GM23338 (cell line): ENCODE measurements at regions not wholly inside any gene's neighbourhood (a gene's known extent, or its start where the extent isn't known, plus 50 kb on each side); places are given as distances from the start of the nearest gene placed in this dataset.
A peak's percentile ranks its signal among the peaks of the same experiment; 100 is the strongest.

ENCODE experiments used
- ATAC-seq: fragments of 200-7000 bp; cut with Tn5 transposase; 3 replicates; pipeline ENCODE4 v1.9.1; 2020
- DNase-seq: peaks from one replicate; pipeline ENCODE4 v3.0.0-alpha.2; 2015; ENCODE audit warnings: low spot score
- H2AFZ ChIP-seq: fragments of 200-600 bp; sonication (generic); 2 replicates; pipeline ENCODE4 v1.8.0; 2016; ENCODE audit warnings: antibody characterized with exemption, mild to moderate bottlenecking, moderate library complexity
- H3F3A ChIP-seq: fragments of 200-600 bp; sonication (generic); replicated peaks from 2 replicates; pipeline ENCODE4 v1.8.0; 2017; ENCODE audit warnings: antibody characterized with exemption, mixed run types, low read depth
- H3K27ac ChIP-seq: fragments of 200-600 bp; sonication (generic); 2 replicates; pipeline ENCODE4 v1.6.1; 2016; ENCODE audit warnings: low read depth
- H3K27me3 ChIP-seq: fragments of 200-600 bp; sonication (generic); 2 replicates; pipeline ENCODE4 v1.8.0; 2016; ENCODE audit warnings: mild to moderate bottlenecking, mixed run types, moderate library complexity; ENCODE audit not compliant: insufficient read depth
- H3K36me3 ChIP-seq: fragments of 200-600 bp; sonication (generic); 2 replicates; pipeline ENCODE4 v1.8.0; 2016; ENCODE audit warnings: mild to moderate bottlenecking; ENCODE audit not compliant: insufficient read depth
- H3K4me1 ChIP-seq: fragments of 200-600 bp; sonication (generic); 2 replicates; pipeline ENCODE4 v1.8.0; 2016; ENCODE audit warnings: mild to moderate bottlenecking, moderate library complexity; ENCODE audit not compliant: insufficient read depth
- H3K4me2 ChIP-seq: fragments of 200-600 bp; sonication (generic); 2 replicates; pipeline ENCODE4 v1.7.1; 2017; ENCODE audit warnings: mixed run types
- H3K4me3 ChIP-seq: fragments of 200-600 bp; sonication (generic); 2 replicates; pipeline ENCODE4 v1.6.1; 2016; ENCODE audit warnings: mixed run types
- H3K79me2 ChIP-seq: fragments of 200-600 bp; sonication (generic); replicated peaks from 2 replicates; pipeline ENCODE4 v1.8.0; 2017; ENCODE audit warnings: mild to moderate bottlenecking; ENCODE audit not compliant: insufficient read depth
- H3K9me2 ChIP-seq: fragments of 200-600 bp; sonication (generic); 2 replicates; pipeline ENCODE4 v1.8.0; 2017; ENCODE audit not compliant: insufficient read depth
- H4K20me1 ChIP-seq: fragments of 200-600 bp; sonication (generic); replicated peaks from 2 replicates; pipeline ENCODE4 v1.8.0; 2017; ENCODE audit warnings: mild to moderate bottlenecking; ENCODE audit not compliant: insufficient read depth
- H3K27ac Mint-ChIP-seq: 2 replicates; pipeline ENCODE4 v1.8.0; 2020; ENCODE audit warnings: inconsistent platforms, mild to moderate bottlenecking, moderate library complexity, mixed read lengths
- H3K27me3 Mint-ChIP-seq: 3 replicates; pipeline ENCODE4 v1.8.0; 2022; ENCODE audit warnings: low read depth, mild to moderate bottlenecking, moderate library complexity, mixed read lengths, inconsistent platforms; ENCODE audit not compliant: insufficient read depth, poor library complexity
- H3K36me3 Mint-ChIP-seq: 3 replicates; pipeline ENCODE4 v1.8.0; 2021; ENCODE audit warnings: low read depth, mild to moderate bottlenecking, inconsistent platforms, moderate library complexity, mixed read lengths
- H3K4me1 Mint-ChIP-seq: 3 replicates; pipeline ENCODE4 v1.8.0; 2020; ENCODE audit warnings: mild to moderate bottlenecking, inconsistent platforms, mixed read lengths
- H3K4me3 Mint-ChIP-seq: 3 replicates; pipeline ENCODE4 v1.8.0; 2021; ENCODE audit warnings: moderate library complexity, mild to moderate bottlenecking, inconsistent platforms, mixed read lengths
- H3K9me3 Mint-ChIP-seq: 3 replicates; pipeline ENCODE4 v1.8.0; 2020; ENCODE audit warnings: moderate library complexity, mild to moderate bottlenecking, inconsistent platforms, mixed read lengths
- EZH2phosphoT487 ChIP-seq: fragments of 200-600 bp; sonication (generic); IDR thresholded peaks from one replicate; pipeline ENCODE4 v1.8.1; 2018; ENCODE audit warnings: antibody characterized with exemption; ENCODE audit not compliant: unreplicated experiment
- JUNB ChIP-seq: IDR thresholded peaks from one replicate; pipeline ENCODE4 v1.6.1; 2016; ENCODE audit warnings: antibody characterized with exemption; ENCODE audit not compliant: unreplicated experiment
- NANOG ChIP-seq: IDR thresholded peaks from 2 replicates; pipeline ENCODE4 v1.6.1; 2016; ENCODE audit warnings: antibody characterized with exemption, borderline replicate concordance
- POLR2AphosphoS5 ChIP-seq: IDR thresholded peaks from 2 replicates; pipeline ENCODE4 v1.6.1; 2016; ENCODE audit warnings: antibody characterized with exemption, low read depth
- STAT1 ChIP-seq: IDR thresholded peaks from one replicate; pipeline ENCODE4 v1.6.1; 2016; ENCODE audit warnings: antibody characterized with exemption; ENCODE audit not compliant: unreplicated experiment
- ZNF114 ChIP-seq: fragments of 250-450 bp; sonication (Bioruptor Pico); IDR thresholded peaks from 2 replicates; pipeline ENCODE4 v1.5.0; 2020; ENCODE audit warnings: mild to moderate bottlenecking, moderate library complexity
- ZNF331 ChIP-seq: fragments of 250-450 bp; sonication (Bioruptor Pico); IDR thresholded peaks from 2 replicates; pipeline ENCODE4 v1.5.0; 2020; ENCODE audit warnings: low read depth, mild to moderate bottlenecking, moderate library complexity
- TF ChIP-seq, protein P1 (sequence below), 2 experiments: fragments of 200-600 bp in 1 of 2; sonication (generic) in 1 of 2; conservative IDR thresholded peaks; 2 replicates each; pipeline versions ENCODE4 v1.5.1 to v1.6.1; 2016 to 2017; ENCODE audit warnings: antibody characterized with exemption in 2 of 2, low read depth in 2 of 2, mild to moderate bottlenecking in 2 of 2, moderate library complexity in 1 of 2

- TF ChIP-seq STAT1 (no peak), POLR2AphosphoS5 (no peak), JUNB (no peak), NANOG (no peak), EZH2phosphoT487 (no peak), ZNF331 (CRISPR knock-in tag) (no peak)
Measured at GRCh38 chr3:76054404-76054803, 269.1 kb upstream of the ZNF717 start (continued).

- H4K20me1 ChIP-seq, result no peaks in the 10 kb centered on the region
- H3K4me2 ChIP-seq, result no peak overlapping the region
- Mint-ChIP-seq H3K9me3 (peaks cover 15% of the 10 kb centered on the region), H3K27me3 (no peaks in the 10 kb centered on the region), H3K27ac (no peak overlapping the region), H3K36me3 (peaks cover 31% of the 10 kb centered on the region; the same call in 2 of the 3 replicates), H3K4me1 (peaks cover 23% of the 10 kb centered on the region), H3K4me3 (no peak overlapping the region)
- DNase-seq (no peak), ATAC-seq (no peak)
- peaks cover 20% of the 10 kb centered on the region; the same call in 1 of the 2 replicates for H3K4me1 ChIP-seq
- no peaks in the 10 kb centered on the region for H3K27me3 ChIP-seq
- H3K79me2 ChIP-seq, result no peaks in the 10 kb centered on the region
- TF ChIP-seq POLR2AphosphoS5 (no peak), ZNF114 (CRISPR knock-in tag) (no peak), ZNF331 (CRISPR knock-in tag) (no peak), NANOG (peak; percentile 65; the same call in 1 of the 2 replicates), STAT1 (no peak)
- TF ChIP-seq, protein P1, sequence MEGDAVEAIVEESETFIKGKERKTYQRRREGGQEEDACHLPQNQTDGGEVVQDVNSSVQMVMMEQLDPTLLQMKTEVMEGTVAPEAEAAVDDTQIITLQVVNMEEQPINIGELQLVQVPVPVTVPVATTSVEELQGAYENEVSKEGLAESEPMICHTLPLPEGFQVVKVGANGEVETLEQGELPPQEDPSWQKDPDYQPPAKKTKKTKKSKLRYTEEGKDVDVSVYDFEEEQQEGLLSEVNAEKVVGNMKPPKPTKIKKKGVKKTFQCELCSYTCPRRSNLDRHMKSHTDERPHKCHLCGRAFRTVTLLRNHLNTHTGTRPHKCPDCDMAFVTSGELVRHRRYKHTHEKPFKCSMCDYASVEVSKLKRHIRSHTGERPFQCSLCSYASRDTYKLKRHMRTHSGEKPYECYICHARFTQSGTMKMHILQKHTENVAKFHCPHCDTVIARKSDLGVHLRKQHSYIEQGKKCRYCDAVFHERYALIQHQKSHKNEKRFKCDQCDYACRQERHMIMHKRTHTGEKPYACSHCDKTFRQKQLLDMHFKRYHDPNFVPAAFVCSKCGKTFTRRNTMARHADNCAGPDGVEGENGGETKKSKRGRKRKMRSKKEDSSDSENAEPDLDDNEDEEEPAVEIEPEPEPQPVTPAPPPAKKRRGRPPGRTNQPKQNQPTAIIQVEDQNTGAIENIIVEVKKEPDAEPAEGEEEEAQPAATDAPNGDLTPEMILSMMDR (conservative IDR thresholded peaks at IDR 0.05; ENCODE audit: low read depth in 2 of 2), result no peak
- no peaks in the 10 kb centered on the region for H3K36me3 ChIP-seq
- H3K9me2 ChIP-seq, result no peaks in the 10 kb centered on the region
- H2AFZ ChIP-seq, result no peak overlapping the region
- no peak overlapping the region for H3K4me3 ChIP-seq
- peak overlapping the region; percentile 65 for H3K27ac ChIP-seq
- no peaks in the 10 kb centered on the region for H3F3A ChIP-seq
Measured at GRCh38 chr3:76061654-76062053, 276.3 kb upstream of the ZNF717 start.

DNA sequence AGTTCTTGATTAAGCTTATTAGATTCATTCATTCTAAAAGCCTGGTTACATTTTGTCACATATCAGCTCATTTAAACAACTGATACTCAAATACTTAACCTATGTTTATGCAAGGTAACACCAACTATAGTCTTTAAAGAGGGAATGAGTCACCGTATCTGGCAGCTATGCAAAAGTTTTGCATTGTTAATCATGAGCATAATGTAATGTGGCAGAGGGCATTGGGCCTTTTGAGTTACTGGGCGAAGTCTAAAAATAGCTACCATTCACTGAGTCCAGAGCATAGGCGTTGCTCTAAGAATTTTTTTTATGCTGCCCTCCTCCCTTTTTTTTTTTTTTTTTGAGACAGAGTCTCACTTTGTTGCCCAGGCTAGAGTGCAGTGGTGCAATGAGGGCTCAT, 277.7 kb upstream of the ZNF717 start:
- no peak for ATAC-seq

More for the DNA sequence above, 277.7 kb upstream of the ZNF717 start:
- peaks cover 2% of the 10 kb centered on the region for H3K27me3 Mint-ChIP-seq
- H3K36me3 Mint-ChIP-seq, result peaks cover 27% of the 10 kb centered on the region; the same call in 2 of the 3 replicates
- H3K4me1 ChIP-seq, result peaks cover 20% of the 10 kb centered on the region; the same call in 1 of the 2 replicates
- H3F3A ChIP-seq, result no peaks in the 10 kb centered on the region
- H3K9me3 Mint-ChIP-seq, result peaks cover 14% of the 10 kb centered on the region
- DNase-seq, result no peak
- no peak overlapping the region for H3K27ac Mint-ChIP-seq
- no peak; the same call in 1 of the 2 replicates for TF ChIP-seq NANOG
- TF ChIP-seq STAT1, result no peak
- no peak for TF ChIP-seq ZNF114 (CRISPR knock-in tag)
- no peak for TF ChIP-seq EZH2phosphoT487
- no peak overlapping the region for H3K4me3 Mint-ChIP-seq
- H3K4me2 ChIP-seq, result no peak overlapping the region
- no peaks in the 10 kb centered on the region for H3K79me2 ChIP-seq
- H3K27ac ChIP-seq, result no peak overlapping the region
- H3K9me2 ChIP-seq, result no peaks in the 10 kb centered on the region
- H3K36me3 ChIP-seq, result no peaks in the 10 kb centered on the region
- H3K4me3 ChIP-seq, result no peak overlapping the region
- peaks cover 23% of the 10 kb centered on the region for H3K4me1 Mint-ChIP-seq
- no peaks in the 10 kb centered on the region for H3K27me3 ChIP-seq
- H4K20me1 ChIP-seq, result no peaks in the 10 kb centered on the region
- H2AFZ ChIP-seq, result no peak overlapping the region
